H9 (cell line): ENCODE measurements at regions not wholly inside any gene's neighbourhood (a gene's known extent, or its start where the extent isn't known, plus 50 kb on each side); places are given as distances from the start of the nearest gene placed in this dataset.

Experiments
- DNase-seq: peaks from one replicate; pipeline ENCODE4 v3.0.0-alpha.2; 2017
- H2AFZ ChIP-seq: one replicate; pipeline ENCODE4 v1.6.1; 2013; ENCODE audit warnings: mild to moderate bottlenecking, low read length, control low read depth, moderate library complexity
- H2AK5ac ChIP-seq: 2 replicates; pipeline ENCODE4 v1.6.1; 2013; ENCODE audit warnings: low read length, control low read depth, mixed read lengths; ENCODE audit not compliant: insufficient read length
- H2BK120ac ChIP-seq: one replicate; pipeline ENCODE4 v1.6.1; 2013; ENCODE audit warnings: low read depth, mild to moderate bottlenecking, low read length, control low read depth, inconsistent platforms; ENCODE audit not compliant: poor library complexity, severe bottlenecking
- H2BK12ac ChIP-seq: 2 replicates; pipeline ENCODE4 v1.6.1; 2013; ENCODE audit warnings: low read length, control low read depth, mixed read lengths, low read depth; ENCODE audit not compliant: insufficient read length
- H2BK15ac ChIP-seq: 2 replicates; pipeline ENCODE4 v1.6.1; 2013; ENCODE audit warnings: low read depth, low read length, control low read depth
- H2BK20ac ChIP-seq: one replicate; pipeline ENCODE4 v1.6.1; 2013; ENCODE audit warnings: low read depth, mild to moderate bottlenecking, low read length, control low read depth, inconsistent platforms; ENCODE audit not compliant: poor library complexity, severe bottlenecking
- H2BK5ac ChIP-seq: 2 replicates; pipeline ENCODE4 v1.6.1; 2013; ENCODE audit warnings: low read length, control low read depth, mixed read lengths; ENCODE audit not compliant: insufficient read length
- H3K14ac ChIP-seq: 2 replicates; pipeline ENCODE4 v1.6.1; 2013; ENCODE audit warnings: low read length, control low read depth; ENCODE audit not compliant: insufficient read depth
- H3K18ac ChIP-seq: 2 replicates; pipeline ENCODE4 v1.6.1; 2013; ENCODE audit warnings: low read depth, mild to moderate bottlenecking, mixed read lengths, low read length, control low read depth; ENCODE audit not compliant: insufficient read length
- H3K23ac ChIP-seq: 2 replicates; pipeline ENCODE4 v1.6.1; 2013; ENCODE audit warnings: low read length, control low read depth, mixed read lengths, low read depth; ENCODE audit not compliant: insufficient read length
- H3K23me2 ChIP-seq: 2 replicates; pipeline ENCODE4 v1.6.1; 2013; ENCODE audit warnings: low read depth, mild to moderate bottlenecking, mixed read lengths, low read length, control low read depth; ENCODE audit not compliant: insufficient read length, poor library complexity, severe bottlenecking
- H3K27ac ChIP-seq: 2 replicates; pipeline ENCODE4 v1.5.1; 2013; ENCODE audit warnings: low read length, control low read depth, mixed read lengths, low read depth; ENCODE audit not compliant: insufficient read length
- H3K27me3 ChIP-seq: 2 replicates; pipeline ENCODE4 v1.6.1; 2013; ENCODE audit warnings: low read length, control low read depth, inconsistent platforms; ENCODE audit not compliant: insufficient read depth
- H3K4ac ChIP-seq: 2 replicates; pipeline ENCODE4 v1.6.1; 2013; ENCODE audit warnings: low read depth, mild to moderate bottlenecking, control low read depth, inconsistent platforms, low read length, moderate library complexity
- H3K4me1 ChIP-seq: 2 replicates; pipeline ENCODE4 v1.6.1; 2013; ENCODE audit warnings: low read length, control low read depth, inconsistent platforms; ENCODE audit not compliant: insufficient read depth
- H3K4me2 ChIP-seq: 2 replicates; pipeline ENCODE4 v1.6.1; 2013; ENCODE audit warnings: low read length, control low read depth, mixed read lengths; ENCODE audit not compliant: insufficient read length, insufficient read depth
- H3K56ac ChIP-seq: 2 replicates; pipeline ENCODE4 v1.6.1; 2013; ENCODE audit warnings: low read depth, mild to moderate bottlenecking, mixed read lengths, low read length, control low read depth; ENCODE audit not compliant: insufficient read length
- H3K79me1 ChIP-seq: 2 replicates; pipeline ENCODE4 v1.6.1; 2013; ENCODE audit warnings: low read depth, mild to moderate bottlenecking, moderate library complexity, low read length, control low read depth, inconsistent platforms; ENCODE audit not compliant: insufficient read depth, poor library complexity, severe bottlenecking
- H3K79me2 ChIP-seq: 2 replicates; pipeline ENCODE4 v1.6.1; 2013; ENCODE audit warnings: low read length, control low read depth, inconsistent platforms; ENCODE audit not compliant: insufficient read depth
- H3K9ac ChIP-seq: 2 replicates; pipeline ENCODE4 v1.6.1; 2013; ENCODE audit warnings: low read length, control low read depth, mixed read lengths; ENCODE audit not compliant: insufficient read length; ENCODE audit errors: extremely low read depth
- H3K9me3 ChIP-seq: one replicate; pipeline ENCODE4 v1.6.1; 2013; ENCODE audit warnings: low read depth, low read length, inconsistent platforms; ENCODE audit not compliant: control insufficient read depth
- H3T11ph ChIP-seq: one replicate; pipeline ENCODE4 v1.6.1; 2013; ENCODE audit warnings: mild to moderate bottlenecking, low read length, control low read depth, inconsistent platforms
- H4K20me1 ChIP-seq: one replicate; pipeline ENCODE4 v1.6.1; 2013; ENCODE audit not compliant: control insufficient read depth, insufficient read length, insufficient read depth
- H4K5ac ChIP-seq: 2 replicates; pipeline ENCODE4 v1.6.1; 2013; ENCODE audit warnings: low read depth, mild to moderate bottlenecking, mixed read lengths, low read length, control low read depth; ENCODE audit not compliant: insufficient read length
- H4K8ac ChIP-seq: replicated peaks from 2 replicates; pipeline ENCODE4 v1.6.1; 2013; ENCODE audit warnings: low read length, control low read depth, mixed read lengths, low read depth; ENCODE audit not compliant: insufficient read length
- H4K91ac ChIP-seq: 2 replicates; pipeline ENCODE4 v1.6.1; 2013; ENCODE audit warnings: low read depth, mild to moderate bottlenecking, moderate library complexity, mixed read lengths, low read length, control low read depth; ENCODE audit not compliant: insufficient read length
- H3K27ac Mint-ChIP-seq, 3 experiments: 2 replicates in 2 of 3; 3 replicates in 1 of 3; pipeline ENCODE4 v1.8.0; 2020 to 2021; ENCODE audit warnings: mixed read lengths in 3 of 3, mild to moderate bottlenecking in 1 of 3, moderate library complexity in 1 of 3
- H3K27me3 Mint-ChIP-seq: 2 replicates; pipeline ENCODE4 v1.8.0; 2021; ENCODE audit warnings: low read depth, mild to moderate bottlenecking, moderate library complexity, mixed read lengths
- H3K36me3 Mint-ChIP-seq, 3 experiments: 2 replicates in 2 of 3; 3 replicates in 1 of 3; pipeline ENCODE4 v1.8.0; 2020 to 2021; ENCODE audit warnings: low read depth in 3 of 3, mixed read lengths in 3 of 3; ENCODE audit not compliant: insufficient read depth in 1 of 3
- H3K4me1 Mint-ChIP-seq, 2 experiments: 2 replicates each; pipeline ENCODE4 v1.8.0; 2020; ENCODE audit warnings: mixed read lengths in 2 of 2
- H3K4me3 Mint-ChIP-seq, 2 experiments: 2 replicates in 1 of 2; 3 replicates in 1 of 2; pipeline ENCODE4 v1.8.0; 2020 to 2021; ENCODE audit warnings: mild to moderate bottlenecking in 2 of 2, mixed read lengths in 2 of 2, moderate library complexity in 1 of 2
- H3K9me3 Mint-ChIP-seq, 2 experiments: 2 replicates in 1 of 2; 3 replicates in 1 of 2; pipeline ENCODE4 v1.8.0; 2020; ENCODE audit warnings: mild to moderate bottlenecking in 2 of 2, mixed read lengths in 2 of 2, moderate library complexity in 1 of 2
- WGBS: extraction: QIAGEN DNeasy Blood & Tissue Kit; methylation state at CpG from one replicate; pipeline ENCODE4 v1.1.7; 2013; ENCODE audit warnings: missing lambda C conversion rate, low lambda C conversion rate, mixed read lengths; ENCODE audit not compliant: insufficient read length; ENCODE audit errors: extremely low coverage; 5-methylcytosine and 5-hydroxymethylcytosine counted together
- TF ChIP-seq, protein P1 (sequence below): fragments of 200-600 bp; sonication (generic); conservative IDR thresholded peaks from 3 replicates; pipeline ENCODE4 v1.8.0; 2021; ENCODE audit warnings: antibody characterized with exemption, mild to moderate bottlenecking

DNA sequence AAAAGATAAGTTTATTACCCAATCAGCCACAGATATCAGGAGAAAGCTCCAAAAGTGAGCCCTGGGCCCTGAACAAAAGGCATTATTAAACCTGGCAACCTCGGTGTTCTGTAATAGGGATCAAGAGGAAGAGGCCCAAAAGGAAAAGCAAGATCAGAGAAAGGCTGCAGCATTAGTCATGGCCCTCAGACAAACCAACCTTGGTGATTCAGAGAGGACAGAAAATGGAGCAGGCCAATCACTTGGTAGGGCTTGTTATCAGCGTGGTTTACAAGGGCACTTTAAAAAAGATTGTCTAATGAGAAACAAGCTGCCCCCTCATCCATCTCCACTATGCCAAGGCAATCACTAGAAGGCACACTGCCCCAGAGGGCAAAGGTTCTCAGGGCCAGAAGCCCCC lies 75.7 kb downstream of the AGTR2 start:
- DNase-seq = no peak
- no peaks in the 10 kb centered on the region for H3K9me3 ChIP-seq
- H3K4me1 ChIP-seq = no peaks in the 10 kb centered on the region
- peaks cover 31 to 52% of the 10 kb centered on the region in 2 experiments for H3K9me3 Mint-ChIP-seq
- H3K56ac ChIP-seq = no peak overlapping the region
- no peak overlapping the region for H3K27ac ChIP-seq
- H3K9ac ChIP-seq = no peak overlapping the region
- no peak overlapping the region for H2AK5ac ChIP-seq
- H3K36me3 Mint-ChIP-seq = peaks cover 18 to 38% (median 23%) of the 10 kb centered on the region in 3 experiments
- no peak overlapping the region for H3T11ph ChIP-seq
- H3K18ac ChIP-seq = no peak overlapping the region
- no peak overlapping the region for H2BK12ac ChIP-seq
- no peak overlapping the region for H3K4ac ChIP-seq
- no peak overlapping the region for H3K27ac Mint-ChIP-seq
- peaks cover 38% of the 10 kb centered on the region for H3K27me3 Mint-ChIP-seq
- no peak overlapping the region for H2BK5ac ChIP-seq
- no peak overlapping the region for H2AFZ ChIP-seq
- H3K79me1 ChIP-seq = no peaks in the 10 kb centered on the region
- H2BK20ac ChIP-seq = no peak overlapping the region
- no peaks in the 10 kb centered on the region for H3K79me2 ChIP-seq
- no peaks in the 10 kb centered on the region for H3K23me2 ChIP-seq
- no peaks in the 10 kb centered on the region for H3K27me3 ChIP-seq
- no peak overlapping the region for H3K4me2 ChIP-seq
- no peak overlapping the region for H3K4me3 Mint-ChIP-seq
- no peaks in the 10 kb centered on the region for H4K20me1 ChIP-seq
- TF ChIP-seq, protein P1, sequence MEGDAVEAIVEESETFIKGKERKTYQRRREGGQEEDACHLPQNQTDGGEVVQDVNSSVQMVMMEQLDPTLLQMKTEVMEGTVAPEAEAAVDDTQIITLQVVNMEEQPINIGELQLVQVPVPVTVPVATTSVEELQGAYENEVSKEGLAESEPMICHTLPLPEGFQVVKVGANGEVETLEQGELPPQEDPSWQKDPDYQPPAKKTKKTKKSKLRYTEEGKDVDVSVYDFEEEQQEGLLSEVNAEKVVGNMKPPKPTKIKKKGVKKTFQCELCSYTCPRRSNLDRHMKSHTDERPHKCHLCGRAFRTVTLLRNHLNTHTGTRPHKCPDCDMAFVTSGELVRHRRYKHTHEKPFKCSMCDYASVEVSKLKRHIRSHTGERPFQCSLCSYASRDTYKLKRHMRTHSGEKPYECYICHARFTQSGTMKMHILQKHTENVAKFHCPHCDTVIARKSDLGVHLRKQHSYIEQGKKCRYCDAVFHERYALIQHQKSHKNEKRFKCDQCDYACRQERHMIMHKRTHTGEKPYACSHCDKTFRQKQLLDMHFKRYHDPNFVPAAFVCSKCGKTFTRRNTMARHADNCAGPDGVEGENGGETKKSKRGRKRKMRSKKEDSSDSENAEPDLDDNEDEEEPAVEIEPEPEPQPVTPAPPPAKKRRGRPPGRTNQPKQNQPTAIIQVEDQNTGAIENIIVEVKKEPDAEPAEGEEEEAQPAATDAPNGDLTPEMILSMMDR = no peak
- no peak overlapping the region for H4K5ac ChIP-seq
- H3K4me1 Mint-ChIP-seq = peaks cover 23 to 25% of the 10 kb centered on the region in 2 experiments
- no peak overlapping the region for H3K14ac ChIP-seq
- no peak overlapping the region for H4K8ac ChIP-seq
- no peak overlapping the region for H4K91ac ChIP-seq
- no peak overlapping the region for H3K23ac ChIP-seq
- H2BK15ac ChIP-seq = no peak overlapping the region
- H2BK120ac ChIP-seq = no peak overlapping the region
- WGBS = no CpG with 5 or more reads among the region's 2 CpGs
